Colon (tissue), 2 donors: ENCODE measurements at regions not wholly inside any gene's neighbourhood (a gene's known extent, or its start where the extent isn't known, plus 50 kb on each side); places are given as distances from the start of the nearest gene placed in this dataset.
"Not testable (repeated sequence)": the region's sequence is repeated elsewhere in the genome, so short reads cannot be mapped to it uniquely, and the experiment has no call there.

ENCODE experiments used
- FAIRE-seq: peaks from 2 replicates; lab custom pipeline; 2012; peaks lifted over from hg19 to GRCh38; lab: Jason Lieb, UNC
- donor health status: control.
- donor health status: control.

- no peak for FAIRE-seq
Observed at GRCh38 chr18:60202708-60203107, 169.9 kb downstream of the MC4R start.

GRCh38 chr18:60200558-60200957, 172.0 kb downstream of the MC4R start:
- FAIRE-seq, result no peak

GRCh38 chr18:60199505-60199904, 173.1 kb downstream of the MC4R start:
- FAIRE-seq, result no peak

GRCh38 chr18:60197671-60198462, 174.7 kb downstream of the MC4R start:
- no peak for FAIRE-seq

GRCh38 chr18:60196836-60197606, 175.6 kb downstream of the MC4R start:
- FAIRE-seq, result no peak

GRCh38 chr18:60193780-60194179, 178.8 kb downstream of the MC4R start:
- no peak for FAIRE-seq

- no peak for FAIRE-seq
Observed at GRCh38 chr18:60191926-60192325, 180.6 kb downstream of the MC4R start.

GRCh38 chr18:60189856-60190255, 182.7 kb downstream of the MC4R start:
- no peak for FAIRE-seq

- FAIRE-seq, result no peak
Observed at GRCh38 chr18:60188958-60189357, 183.6 kb downstream of the MC4R start.

- no peak for FAIRE-seq
Observed at GRCh38 chr18:60182223-60182622, 190.4 kb downstream of the MC4R start.

- no peak for FAIRE-seq
Observed at GRCh38 chr18:60180671-60181070, 191.9 kb downstream of the MC4R start.

- not testable (repeated sequence) for FAIRE-seq
Observed at GRCh38 chr18:60178224-60178623, 194.4 kb downstream of the MC4R start.

GRCh38 chr18:60176259-60176658, 196.3 kb downstream of the MC4R start:
- FAIRE-seq, result no peak

- no peak for FAIRE-seq
Observed at GRCh38 chr18:60174832-60175231, 197.7 kb downstream of the MC4R start.

- no peak for FAIRE-seq
Observed at GRCh38 chr18:60172030-60172429, 200.5 kb downstream of the MC4R start.

- FAIRE-seq, result no peak
Observed at GRCh38 chr18:60163622-60164021, 209.0 kb downstream of the MC4R start.

GRCh38 chr18:60162388-60162787, 210.2 kb downstream of the MC4R start:
- FAIRE-seq, result no peak

GRCh38 chr18:60157810-60158209, 214.8 kb downstream of the MC4R start:
- no peak for FAIRE-seq

- FAIRE-seq, result no peak
Observed at GRCh38 chr18:60153376-60153775, 219.2 kb downstream of the MC4R start.

GRCh38 chr18:60149316-60149715, 223.3 kb downstream of the MC4R start:
- FAIRE-seq, result no peak

- FAIRE-seq, result no peak
Observed at GRCh38 chr18:60147323-60147722, 225.3 kb downstream of the MC4R start.

GRCh38 chr18:60146220-60146960, 226.2 kb downstream of the MC4R start:
- FAIRE-seq, result no peak

GRCh38 chr18:60145776-60146175, 226.8 kb downstream of the MC4R start:
- FAIRE-seq, result no peak
